Left ventricle myocardium inferior (tissue), 1 donor: ENCODE measurements at regions not wholly inside any gene's neighbourhood (a gene's known extent, or its start where the extent isn't known, plus 50 kb on each side); places are given as distances from the start of the nearest gene placed in this dataset.
A peak's percentile ranks its signal among the peaks of the same experiment; 100 is the strongest.

ENCODE experiments used
- DNase-seq: peaks from one replicate; pipeline ENCODE4 v3.0.0-alpha.2; 2020
- H3K27ac ChIP-seq: fragments of 200-600 bp; replicated peaks from 2 replicates; pipeline ENCODE4 v1.8.0; 2021
- H3K27me3 ChIP-seq: fragments of 200-600 bp; 2 replicates; pipeline ENCODE4 v1.8.0; 2021; ENCODE audit warnings: low read depth
- H3K36me3 ChIP-seq: fragments of 200-600 bp; 2 replicates; pipeline ENCODE4 v1.8.0; 2021
- H3K4me1 ChIP-seq: fragments of 200-600 bp; 2 replicates; pipeline ENCODE4 v1.8.0; 2021
- H3K4me3 ChIP-seq: fragments of 200-600 bp; 2 replicates; pipeline ENCODE4 v1.8.0; 2021; ENCODE audit warnings: mild to moderate bottlenecking, moderate library complexity
- H3K9me3 ChIP-seq: fragments of 200-600 bp; replicated peaks from 2 replicates; pipeline ENCODE4 v1.8.0; 2021
- CTCF ChIP-seq: fragments of 200-600 bp; IDR thresholded peaks from 2 replicates; pipeline ENCODE4 v1.8.0; 2021; ENCODE audit warnings: antibody characterized with exemption, mild to moderate bottlenecking, borderline replicate concordance
- intact Hi-C: fragments of 100-400 bp; cut with micrococcal nuclease; formaldehyde crosslinking; loops from one replicate; pipeline ENCODE4 v1.11.0; 2022
- donor health status: DM: no; HTN: yes; CAD: no; lungs with severe emphysema.

- no peaks in the 10 kb centered on the region for H3K4me1 ChIP-seq
- H3K27me3 ChIP-seq = peaks cover 98% of the 10 kb centered on the region
- no peaks in the 10 kb centered on the region for H3K9me3 ChIP-seq
- no peak overlapping the region for H3K27ac ChIP-seq
- no peak overlapping the region for H3K4me3 ChIP-seq
- DNase-seq = no peak
- no peak for TF ChIP-seq CTCF
- intact Hi-C loops = no loop called here
- H3K36me3 ChIP-seq = no peaks in the 10 kb centered on the region
Observed at GRCh38 chr17:36701429-36702099, 100.2 kb downstream of the MRM1 start.

- H3K9me3 ChIP-seq = no peaks in the 10 kb centered on the region
- peaks cover 98% of the 10 kb centered on the region for H3K27me3 ChIP-seq
- H3K36me3 ChIP-seq = no peaks in the 10 kb centered on the region
- H3K27ac ChIP-seq = no peak overlapping the region
- H3K4me1 ChIP-seq = no peaks in the 10 kb centered on the region
- intact Hi-C loops = no loop called here
- TF ChIP-seq CTCF = no peak
- no peak for DNase-seq
- no peak overlapping the region for H3K4me3 ChIP-seq
Observed at GRCh38 chr17:36702636-36703035, 101.3 kb downstream of the MRM1 start.

GRCh38 chr17:36703860-36704266 lies 102.5 kb downstream of the MRM1 start:
- Histone ChIP-seq H3K4me1 (no peaks in the 10 kb centered on the region), H3K36me3 (no peaks in the 10 kb centered on the region), H3K9me3 (no peaks in the 10 kb centered on the region), H3K27ac (no peak overlapping the region), H3K27me3 (peaks cover 87% of the 10 kb centered on the region), H3K4me3 (no peak overlapping the region)
- TF ChIP-seq CTCF = no peak
- DNase-seq = peak; percentile 39
- intact Hi-C loops = no loop called here

DNA sequence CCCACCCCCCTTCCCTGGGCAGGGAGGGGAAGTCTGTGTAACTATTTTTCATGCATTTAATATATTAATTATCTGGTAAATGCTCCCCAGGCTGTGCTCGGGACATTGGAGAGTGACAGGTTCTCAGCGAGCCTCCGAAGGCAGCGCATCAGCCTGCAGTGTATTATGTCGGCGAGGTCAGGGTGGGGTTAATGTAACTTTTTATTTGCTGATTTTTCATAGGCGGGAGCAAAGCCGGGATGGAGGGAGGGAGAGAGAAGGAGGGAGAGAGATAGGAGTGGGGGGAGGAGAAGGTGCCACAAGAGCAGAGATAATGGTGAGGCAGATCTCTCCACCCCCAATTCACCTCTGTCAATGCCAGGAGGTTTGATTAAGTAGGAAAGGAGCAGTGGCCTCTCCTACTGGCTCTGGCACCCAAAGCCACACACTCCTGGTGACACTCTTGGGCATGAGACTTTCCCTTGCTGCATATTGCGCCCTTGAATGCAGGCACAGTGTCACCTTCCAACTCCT lies 104.0 kb downstream of the MRM1 start:
- no peaks in the 10 kb centered on the region for H3K4me1 ChIP-seq
- H3K9me3 ChIP-seq = no peaks in the 10 kb centered on the region
- no peak overlapping the region for H3K4me3 ChIP-seq
- H3K36me3 ChIP-seq = no peaks in the 10 kb centered on the region
- no peak for DNase-seq
- H3K27ac ChIP-seq = no peak overlapping the region
- no peak for TF ChIP-seq CTCF
- peaks cover 86% of the 10 kb centered on the region for H3K27me3 ChIP-seq
- intact Hi-C loops = no loop called here

GRCh38 chr17:36705874-36706731 lies 104.7 kb downstream of the MRM1 start:
- no peak for DNase-seq
- Histone ChIP-seq H3K36me3 (no peaks in the 10 kb centered on the region), H3K4me1 (no peaks in the 10 kb centered on the region), H3K27ac (no peak overlapping the region), H3K27me3 (peaks cover 86% of the 10 kb centered on the region), H3K9me3 (no peaks in the 10 kb centered on the region), H3K4me3 (no peak overlapping the region)
- peak; percentile 57 for TF ChIP-seq CTCF
- intact Hi-C loops = no loop called here
